NCI-H345 (cell line): ENCODE measurements at regions not wholly inside any gene's neighbourhood (a gene's known extent, or its start where the extent isn't known, plus 50 kb on each side); places are given as distances from the start of the nearest gene placed in this dataset.
"Not testable (repeated sequence)": the region's sequence is repeated elsewhere in the genome, so short reads cannot be mapped to it uniquely, and the experiment has no call there.

Experiments
- DNase-seq: peaks from one replicate; lab custom pipeline; 2025; lab: John Stamatoyannopoulos, UW

- DNase-seq: no peak
Observed at GRCh38 chr3:101913168-101913567, 63.9 kb downstream of the NFKBIZ start.

GRCh38 chr3:101917761-101918160 lies 68.4 kb downstream of the NFKBIZ start:
- not testable (repeated sequence) for DNase-seq

- DNase-seq: not testable (repeated sequence)
Observed at GRCh38 chr3:101922151-101922725, 72.9 kb downstream of the NFKBIZ start.

GRCh38 chr3:101924621-101925020 lies 75.3 kb downstream of the NFKBIZ start:
- DNase-seq: not testable (repeated sequence)

GRCh38 chr3:101925124-101925523 lies 75.8 kb downstream of the NFKBIZ start:
- not testable (repeated sequence) for DNase-seq

- peak; percentile 30 for DNase-seq
Observed at GRCh38 chr3:101925564-101925963, 76.2 kb downstream of the NFKBIZ start.

- DNase-seq: no peak
Observed at GRCh38 chr3:101926594-101927105, 77.3 kb downstream of the NFKBIZ start.

- DNase-seq: no peak
Observed at GRCh38 chr3:101928890-101929289, 79.6 kb downstream of the NFKBIZ start.

- no peak for DNase-seq
Observed at GRCh38 chr3:101931081-101931480, 81.8 kb downstream of the NFKBIZ start.

GRCh38 chr3:101932326-101933068 lies 83.2 kb downstream of the NFKBIZ start:
- DNase-seq: no peak

- no peak for DNase-seq
Observed at GRCh38 chr3:101936419-101937356, 87.4 kb downstream of the NFKBIZ start.

- DNase-seq: no peak
Observed at GRCh38 chr3:101938262-101938847, 89.0 kb downstream of the NFKBIZ start.

- DNase-seq: no peak
Observed at GRCh38 chr3:101939361-101940049, 90.2 kb downstream of the NFKBIZ start.

- DNase-seq: peak; percentile 23
Observed at GRCh38 chr3:101940521-101941317, 91.4 kb downstream of the NFKBIZ start.

- DNase-seq: no peak
Observed at GRCh38 chr3:101941318-101942040, 92.2 kb downstream of the NFKBIZ start.

GRCh38 chr3:101942356-101942755 lies 93.0 kb downstream of the NFKBIZ start:
- DNase-seq: no peak

- no peak for DNase-seq
Observed at GRCh38 chr3:101943029-101943428, 93.7 kb downstream of the NFKBIZ start.

GRCh38 chr3:101944308-101944707 lies 95.0 kb downstream of the NFKBIZ start:
- no peak for DNase-seq

- no peak for DNase-seq
Observed at GRCh38 chr3:101945980-101946379, 96.7 kb downstream of the NFKBIZ start.

- no peak for DNase-seq
Observed at GRCh38 chr3:101946906-101947305, 97.6 kb downstream of the NFKBIZ start.
